ENCODE measurements at regions not wholly inside any gene's neighbourhood (a gene's known extent, or its start where the extent isn't known, plus 50 kb on each side); places are given as distances from the start of the nearest gene placed in this dataset.

- Mint-ChIP-seq H3K36me3 (no peaks in the 10 kb centered on the region), H3K9me3 (no peaks in the 10 kb centered on the region), H3K4me3 (no peak overlapping the region), H3K4me1 (peaks cover 4% of the 10 kb centered on the region), H3K27me3 (peaks cover 19% of the 10 kb centered on the region), H3K27ac (no peak overlapping the region)
- DNase-seq (ENCODE audit: low spot score in 2 of 2): no peak
- ATAC-seq (ENCODE audit: low read depth): no peak
These were observed 87.9 kb upstream of the LINGO1 start for GRCh38 chr15:77720655-77721054.

GRCh38 chr15:77720173-77720572 lies 87.5 kb upstream of the LINGO1 start:
- Mint-ChIP-seq H3K4me3 (no peak overlapping the region), H3K4me1 (peaks cover 4% of the 10 kb centered on the region), H3K27me3 (peaks cover 21% of the 10 kb centered on the region), H3K27ac (no peak overlapping the region), H3K9me3 (no peaks in the 10 kb centered on the region), H3K36me3 (no peaks in the 10 kb centered on the region)
- DNase-seq (ENCODE audit: low spot score in 2 of 2) (no peak), ATAC-seq (ENCODE audit: low read depth) (no peak)

GRCh38 chr15:77719450-77719849 lies 86.7 kb upstream of the LINGO1 start:
- H3K27ac Mint-ChIP-seq: no peak overlapping the region
- no peaks in the 10 kb centered on the region for H3K9me3 Mint-ChIP-seq
- ATAC-seq (ENCODE audit: low read depth) (no peak), DNase-seq (ENCODE audit: low spot score in 2 of 2) (no peak)
- no peak overlapping the region for H3K4me3 Mint-ChIP-seq
- H3K4me1 Mint-ChIP-seq: peaks cover 4% of the 10 kb centered on the region
- H3K27me3 Mint-ChIP-seq: peaks cover 23% of the 10 kb centered on the region
- H3K36me3 Mint-ChIP-seq: no peaks in the 10 kb centered on the region

- Mint-ChIP-seq H3K9me3 (no peaks in the 10 kb centered on the region), H3K27ac (no peak overlapping the region), H3K36me3 (no peaks in the 10 kb centered on the region), H3K4me1 (peaks cover 4% of the 10 kb centered on the region), H3K27me3 (peaks cover 32% of the 10 kb centered on the region), H3K4me3 (no peak overlapping the region)
- ATAC-seq (ENCODE audit: low read depth) (no peak), DNase-seq (ENCODE audit: low spot score in 2 of 2) (no peak)
These were observed 84.8 kb upstream of the LINGO1 start for GRCh38 chr15:77717333-77717990.

GRCh38 chr15:77716632-77717332 lies 84.1 kb upstream of the LINGO1 start:
- DNase-seq (ENCODE audit: low spot score in 2 of 2) (no peak), ATAC-seq (ENCODE audit: low read depth) (no peak)
- Mint-ChIP-seq H3K4me3 (no peak overlapping the region), H3K36me3 (no peaks in the 10 kb centered on the region), H3K4me1 (peaks cover 4% of the 10 kb centered on the region), H3K9me3 (no peaks in the 10 kb centered on the region), H3K27me3 (peaks cover 32% of the 10 kb centered on the region), H3K27ac (no peak overlapping the region)

GRCh38 chr15:77715860-77716259 lies 83.1 kb upstream of the LINGO1 start:
- Mint-ChIP-seq H3K27ac (no peak overlapping the region), H3K4me3 (no peak overlapping the region), H3K9me3 (no peaks in the 10 kb centered on the region), H3K36me3 (no peaks in the 10 kb centered on the region), H3K27me3 (peaks cover 27% of the 10 kb centered on the region), H3K4me1 (peaks cover 4% of the 10 kb centered on the region)
- ATAC-seq (ENCODE audit: low read depth) (no peak), DNase-seq (ENCODE audit: low spot score in 2 of 2) (no peak)

- H3K4me1 Mint-ChIP-seq: peaks cover 4% of the 10 kb centered on the region
- no peak overlapping the region for H3K4me3 Mint-ChIP-seq
- DNase-seq (ENCODE audit: low spot score in 2 of 2): no peak
- ATAC-seq (ENCODE audit: low read depth): no peak
- no peak overlapping the region for H3K27ac Mint-ChIP-seq
- no peaks in the 10 kb centered on the region for H3K9me3 Mint-ChIP-seq
- peaks cover 26% of the 10 kb centered on the region for H3K27me3 Mint-ChIP-seq
- no peaks in the 10 kb centered on the region for H3K36me3 Mint-ChIP-seq
These were observed 82.3 kb upstream of the LINGO1 start for GRCh38 chr15:77715051-77715450.

- peaks cover 4% of the 10 kb centered on the region for H3K4me1 Mint-ChIP-seq
- no peak overlapping the region for H3K27ac Mint-ChIP-seq
- no peaks in the 10 kb centered on the region for H3K36me3 Mint-ChIP-seq
- no peaks in the 10 kb centered on the region for H3K9me3 Mint-ChIP-seq
- H3K27me3 Mint-ChIP-seq: peaks cover 24% of the 10 kb centered on the region
- DNase-seq (ENCODE audit: low spot score in 2 of 2) (no peak), ATAC-seq (ENCODE audit: low read depth) (no peak)
- H3K4me3 Mint-ChIP-seq: no peak overlapping the region
These were observed 81.8 kb upstream of the LINGO1 start for GRCh38 chr15:77714555-77714954.

- Mint-ChIP-seq H3K27ac (no peak overlapping the region), H3K4me1 (peaks cover 4% of the 10 kb centered on the region), H3K27me3 (peaks cover 23% of the 10 kb centered on the region), H3K36me3 (no peaks in the 10 kb centered on the region), H3K4me3 (no peak overlapping the region), H3K9me3 (no peaks in the 10 kb centered on the region)
- DNase-seq (ENCODE audit: low spot score in 2 of 2): no peak
- no peak for ATAC-seq (ENCODE audit: low read depth)
These were observed 81.3 kb upstream of the LINGO1 start for GRCh38 chr15:77714023-77714422.

GRCh38 chr15:77713281-77713680 lies 80.6 kb upstream of the LINGO1 start:
- Mint-ChIP-seq H3K27ac (no peak overlapping the region), H3K36me3 (no peaks in the 10 kb centered on the region), H3K27me3 (peaks cover 23% of the 10 kb centered on the region), H3K4me1 (peaks cover 4% of the 10 kb centered on the region), H3K9me3 (no peaks in the 10 kb centered on the region), H3K4me3 (no peak overlapping the region)
- ATAC-seq (ENCODE audit: low read depth): no peak
- DNase-seq (ENCODE audit: low spot score in 2 of 2): no peak

GRCh38 chr15:77712438-77712837 lies 79.7 kb upstream of the LINGO1 start:
- H3K4me1 Mint-ChIP-seq: peaks cover 4% of the 10 kb centered on the region
- H3K27me3 Mint-ChIP-seq: peaks cover 26% of the 10 kb centered on the region
- ATAC-seq (ENCODE audit: low read depth) (no peak), DNase-seq (ENCODE audit: low spot score in 2 of 2) (no peak)
- H3K9me3 Mint-ChIP-seq: no peaks in the 10 kb centered on the region
- no peak overlapping the region for H3K27ac Mint-ChIP-seq
- H3K36me3 Mint-ChIP-seq: no peaks in the 10 kb centered on the region
- no peak overlapping the region for H3K4me3 Mint-ChIP-seq

- no peaks in the 10 kb centered on the region for H3K36me3 Mint-ChIP-seq
- H3K4me3 Mint-ChIP-seq: no peak overlapping the region
- no peak overlapping the region for H3K27ac Mint-ChIP-seq
- ATAC-seq (ENCODE audit: low read depth): no peak
- peaks cover 23% of the 10 kb centered on the region for H3K27me3 Mint-ChIP-seq
- H3K9me3 Mint-ChIP-seq: no peaks in the 10 kb centered on the region
- DNase-seq (ENCODE audit: low spot score in 2 of 2): no peak
- no peaks in the 10 kb centered on the region for H3K4me1 Mint-ChIP-seq
These were observed 77.9 kb upstream of the LINGO1 start for GRCh38 chr15:77710637-77711036.

GRCh38 chr15:77710206-77710605 lies 77.5 kb upstream of the LINGO1 start:
- Mint-ChIP-seq H3K36me3 (no peaks in the 10 kb centered on the region), H3K27ac (no peak overlapping the region), H3K9me3 (no peaks in the 10 kb centered on the region), H3K4me1 (no peaks in the 10 kb centered on the region), H3K4me3 (no peak overlapping the region), H3K27me3 (peaks cover 23% of the 10 kb centered on the region)
- ATAC-seq (ENCODE audit: low read depth): no peak
- DNase-seq (ENCODE audit: low spot score in 2 of 2): no peak

GRCh38 chr15:77709135-77709886 lies 76.6 kb upstream of the LINGO1 start:
- no peak for DNase-seq (ENCODE audit: low spot score in 2 of 2)
- H3K36me3 Mint-ChIP-seq: no peaks in the 10 kb centered on the region
- H3K4me1 Mint-ChIP-seq: no peaks in the 10 kb centered on the region
- H3K4me3 Mint-ChIP-seq: no peak overlapping the region
- no peak for ATAC-seq (ENCODE audit: low read depth)
- H3K9me3 Mint-ChIP-seq: no peaks in the 10 kb centered on the region
- H3K27ac Mint-ChIP-seq: no peak overlapping the region
- peaks cover 23% of the 10 kb centered on the region for H3K27me3 Mint-ChIP-seq
